Inflammatory macrophage (primary cell): ENCODE measurements at regions not wholly inside any gene's neighbourhood (a gene's known extent, or its start where the extent isn't known, plus 50 kb on each side); places are given as distances from the start of the nearest gene placed in this dataset.
"Not testable (repeated sequence)": the region's sequence is repeated elsewhere in the genome, so short reads cannot be mapped to it uniquely, and the experiment has no call there.

Source experiments
- DNase-seq, 2 donors: peaks; one replicate each; pipeline ENCODE4 v3.0.0-alpha.2; 2020 to 2022

GRCh38 chr7:54397836-54398612 lies 144.2 kb upstream of the VSTM2A start:
- no peak for DNase-seq

- DNase-seq, result no peak
These were observed 143.3 kb upstream of the VSTM2A start for GRCh38 chr7:54398863-54399262.

- no peak for DNase-seq
These were observed 132.3 kb upstream of the VSTM2A start for GRCh38 chr7:54409917-54410316.

GRCh38 chr7:54416678-54417077 lies 125.5 kb upstream of the VSTM2A start:
- no peak for DNase-seq

- DNase-seq, result no peak
These were observed 123.0 kb upstream of the VSTM2A start for GRCh38 chr7:54419209-54419608.

GRCh38 chr7:54426406-54426805 lies 115.8 kb upstream of the VSTM2A start:
- DNase-seq, result no peak

GRCh38 chr7:54429111-54429510 lies 113.1 kb upstream of the VSTM2A start:
- DNase-seq, result no peak

- DNase-seq, result no peak
These were observed 102.8 kb upstream of the VSTM2A start for GRCh38 chr7:54439391-54439790.

- not testable (repeated sequence) for DNase-seq
These were observed 98.0 kb upstream of the VSTM2A start for GRCh38 chr7:54444046-54444686.

GRCh38 chr7:54453168-54453567 lies 89.0 kb upstream of the VSTM2A start:
- not testable (repeated sequence) for DNase-seq

- not testable (repeated sequence) for DNase-seq
These were observed 87.5 kb upstream of the VSTM2A start for GRCh38 chr7:54454700-54455099.

- DNase-seq, result no peak
These were observed 77.1 kb upstream of the VSTM2A start for GRCh38 chr7:54465095-54465494.

- no peak for DNase-seq
These were observed 72.4 kb upstream of the VSTM2A start for GRCh38 chr7:54469740-54470139.

GRCh38 chr7:54476609-54477008 lies 65.6 kb upstream of the VSTM2A start:
- DNase-seq, result no peak

- no peak for DNase-seq
These were observed 65.1 kb upstream of the VSTM2A start for GRCh38 chr7:54477083-54477482.

GRCh38 chr7:54483523-54483922 lies 58.7 kb upstream of the VSTM2A start:
- DNase-seq, result no peak

GRCh38 chr7:54485044-54485443 lies 57.1 kb upstream of the VSTM2A start:
- no peak for DNase-seq
